HL-60 (cell line): ENCODE measurements at regions not wholly inside any gene's neighbourhood (a gene's known extent, or its start where the extent isn't known, plus 50 kb on each side); places are given as distances from the start of the nearest gene placed in this dataset.

ENCODE experiments used
- GABPA ChIP-seq: IDR thresholded peaks from 2 replicates; pipeline ENCODE4 v1.6.1; 2012; ENCODE audit warnings: low read depth
- TF ChIP-seq, protein P1 (sequence below): IDR thresholded peaks from one replicate; pipeline ENCODE4 v1.5.1; 2011; ENCODE audit warnings: low read length, control low read depth, inconsistent platforms; ENCODE audit not compliant: insufficient read depth

DNA sequence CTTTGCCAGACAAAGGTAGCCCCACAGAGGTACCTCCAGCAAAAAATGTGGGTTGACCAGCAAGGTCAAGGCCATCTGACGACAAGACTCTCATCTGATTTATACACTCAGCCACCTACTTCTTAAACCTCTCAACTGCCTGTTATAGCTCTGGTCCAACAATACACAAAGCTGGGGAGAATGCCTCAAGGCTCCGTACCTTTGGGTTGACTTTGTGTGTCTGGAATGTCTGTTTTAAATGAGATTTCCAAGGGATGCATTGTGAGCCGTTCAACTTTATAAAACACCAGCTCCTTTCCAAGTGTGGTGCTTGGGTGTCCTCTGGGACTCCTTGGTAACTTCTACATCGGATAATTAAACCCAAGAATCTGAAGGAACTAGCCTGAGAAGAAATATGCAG is 167.0 kb upstream of the RPL34 start:
- TF ChIP-seq, protein P1, sequence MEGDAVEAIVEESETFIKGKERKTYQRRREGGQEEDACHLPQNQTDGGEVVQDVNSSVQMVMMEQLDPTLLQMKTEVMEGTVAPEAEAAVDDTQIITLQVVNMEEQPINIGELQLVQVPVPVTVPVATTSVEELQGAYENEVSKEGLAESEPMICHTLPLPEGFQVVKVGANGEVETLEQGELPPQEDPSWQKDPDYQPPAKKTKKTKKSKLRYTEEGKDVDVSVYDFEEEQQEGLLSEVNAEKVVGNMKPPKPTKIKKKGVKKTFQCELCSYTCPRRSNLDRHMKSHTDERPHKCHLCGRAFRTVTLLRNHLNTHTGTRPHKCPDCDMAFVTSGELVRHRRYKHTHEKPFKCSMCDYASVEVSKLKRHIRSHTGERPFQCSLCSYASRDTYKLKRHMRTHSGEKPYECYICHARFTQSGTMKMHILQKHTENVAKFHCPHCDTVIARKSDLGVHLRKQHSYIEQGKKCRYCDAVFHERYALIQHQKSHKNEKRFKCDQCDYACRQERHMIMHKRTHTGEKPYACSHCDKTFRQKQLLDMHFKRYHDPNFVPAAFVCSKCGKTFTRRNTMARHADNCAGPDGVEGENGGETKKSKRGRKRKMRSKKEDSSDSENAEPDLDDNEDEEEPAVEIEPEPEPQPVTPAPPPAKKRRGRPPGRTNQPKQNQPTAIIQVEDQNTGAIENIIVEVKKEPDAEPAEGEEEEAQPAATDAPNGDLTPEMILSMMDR = no peak
- TF ChIP-seq GABPA = no peak
